K562 (cell line): ENCODE measurements at regions not wholly inside any gene's neighbourhood (a gene's known extent, or its start where the extent isn't known, plus 50 kb on each side); places are given as distances from the start of the nearest gene placed in this dataset.

Experiments
- BCOR ChIP-seq: fragments of 450-650 bp; IDR thresholded peaks from 2 replicates; pipeline ENCODE4 v1.6.1; 2016
- CBX8 ChIP-seq: fragments of 200-600 bp; sonication (generic); IDR thresholded peaks from 2 replicates; pipeline ENCODE4 v1.6.1; 2012; ENCODE audit warnings: borderline replicate concordance, mixed run types, low read depth, mild to moderate bottlenecking, moderate library complexity, mixed read lengths, low read length, control low read depth, inconsistent platforms; ENCODE audit not compliant: poor library complexity, severe bottlenecking; ENCODE audit errors: extremely low read depth
- CTCF ChIP-seq, 3 experiments: IDR thresholded peaks in 2 of 3; conservative IDR thresholded peaks in 1 of 3; 2 replicates each; pipeline ENCODE4 v1.5.1; 2011 to 2012; ENCODE audit warnings: low read length in 3 of 3, mild to moderate bottlenecking in 3 of 3, control low read depth in 2 of 3, improper control_type of control experiment in 1 of 3, inconsistent platforms in 1 of 3, low read depth in 1 of 3, mixed read lengths in 1 of 3, moderate library complexity in 1 of 3; ENCODE audit not compliant: insufficient read depth in 2 of 3
- ERF ChIP-seq: fragments of 450-650 bp; formaldehyde crosslinking; IDR thresholded peaks from 2 replicates; pipeline ENCODE4 v1.4.0; 2020; ENCODE audit warnings: mild to moderate bottlenecking, mixed read lengths
- MAX ChIP-seq: sonication (generic); formaldehyde crosslinking; IDR thresholded peaks from 2 replicates; pipeline ENCODE4 v1.9.0; 2022; ENCODE audit warnings: mild to moderate bottlenecking, missing genetic modification reagents
- NR3C1 ChIP-seq: sonication (generic); formaldehyde crosslinking; IDR thresholded peaks from 2 replicates; pipeline ENCODE4 v1.8.1; 2022; ENCODE audit warnings: missing genetic modification reagents
- POLR2A ChIP-seq: fragments of 450-650 bp; conservative IDR thresholded peaks from 2 replicates; pipeline ENCODE4 v1.6.1; 2016
- POLR2AphosphoS5 ChIP-seq: IDR thresholded peaks from 2 replicates; pipeline ENCODE4 v1.6.1; 2011; ENCODE audit warnings: mild to moderate bottlenecking, low read depth, low read length, moderate library complexity; ENCODE audit not compliant: control insufficient read depth, insufficient read depth
- RB1 ChIP-seq: fragments of 450-650 bp; IDR thresholded peaks from 2 replicates; pipeline ENCODE4 v1.6.1; 2017; ENCODE audit warnings: low read depth, mild to moderate bottlenecking
- SMAD4 ChIP-seq: fragments of 250-450 bp; sonication (Bioruptor Pico); conservative IDR thresholded peaks from 2 replicates; pipeline ENCODE4 v1.8.0; 2021; ENCODE audit warnings: inconsistent platforms, mild to moderate bottlenecking, moderate library complexity
- ZNF512 ChIP-seq: IDR thresholded peaks from 2 replicates; pipeline ENCODE4 v1.6.1; 2016; ENCODE audit warnings: missing genetic modification characterization, missing compliant biosample characterization

GRCh38 chr2:121031568-121032340 is 253.2 kb downstream of the TFCP2L1 start:
- TF ChIP-seq CBX8 = no peak
- no peak for TF ChIP-seq POLR2AphosphoS5
- no peak for TF ChIP-seq MAX
- no peak for TF ChIP-seq BCOR
- TF ChIP-seq NR3C1 (CRISPR knock-in tag) = no peak
- TF ChIP-seq CTCF (IDR thresholded peaks at IDR 0.05 in 2 of 3, conservative IDR thresholded peaks at IDR 0.05 in 1 of 3; ENCODE audit: insufficient read depth in 2 of 3, low read depth in 1 of 3, low read length in 3 of 3) = no peak
- no peak for TF ChIP-seq RB1
- TF ChIP-seq POLR2A = no peak
- TF ChIP-seq SMAD4 = no peak
- TF ChIP-seq ERF = no peak
- TF ChIP-seq ZNF512 (tag) = no peak
